GM23338 (cell line): ENCODE measurements at regions not wholly inside any gene's neighbourhood (a gene's known extent, or its start where the extent isn't known, plus 50 kb on each side); places are given as distances from the start of the nearest gene placed in this dataset.

Source experiments
- ATAC-seq: fragments of 200-7000 bp; cut with Tn5 transposase; 3 replicates; pipeline ENCODE4 v1.9.1; 2020
- DNase-seq: peaks from one replicate; pipeline ENCODE4 v3.0.0-alpha.2; 2015; ENCODE audit warnings: low spot score
- H2AFZ ChIP-seq: fragments of 200-600 bp; sonication (generic); 2 replicates; pipeline ENCODE4 v1.8.0; 2016; ENCODE audit warnings: antibody characterized with exemption, mild to moderate bottlenecking, moderate library complexity
- H3F3A ChIP-seq: fragments of 200-600 bp; sonication (generic); replicated peaks from 2 replicates; pipeline ENCODE4 v1.8.0; 2017; ENCODE audit warnings: antibody characterized with exemption, mixed run types, low read depth
- H3K27ac ChIP-seq: fragments of 200-600 bp; sonication (generic); 2 replicates; pipeline ENCODE4 v1.6.1; 2016; ENCODE audit warnings: low read depth
- H3K27me3 ChIP-seq: fragments of 200-600 bp; sonication (generic); 2 replicates; pipeline ENCODE4 v1.8.0; 2016; ENCODE audit warnings: mild to moderate bottlenecking, mixed run types, moderate library complexity; ENCODE audit not compliant: insufficient read depth
- H3K36me3 ChIP-seq: fragments of 200-600 bp; sonication (generic); 2 replicates; pipeline ENCODE4 v1.8.0; 2016; ENCODE audit warnings: mild to moderate bottlenecking; ENCODE audit not compliant: insufficient read depth
- H3K4me1 ChIP-seq: fragments of 200-600 bp; sonication (generic); 2 replicates; pipeline ENCODE4 v1.8.0; 2016; ENCODE audit warnings: mild to moderate bottlenecking, moderate library complexity; ENCODE audit not compliant: insufficient read depth
- H3K4me2 ChIP-seq: fragments of 200-600 bp; sonication (generic); 2 replicates; pipeline ENCODE4 v1.7.1; 2017; ENCODE audit warnings: mixed run types
- H3K4me3 ChIP-seq: fragments of 200-600 bp; sonication (generic); 2 replicates; pipeline ENCODE4 v1.6.1; 2016; ENCODE audit warnings: mixed run types
- H3K79me2 ChIP-seq: fragments of 200-600 bp; sonication (generic); replicated peaks from 2 replicates; pipeline ENCODE4 v1.8.0; 2017; ENCODE audit warnings: mild to moderate bottlenecking; ENCODE audit not compliant: insufficient read depth
- H3K9me2 ChIP-seq: fragments of 200-600 bp; sonication (generic); 2 replicates; pipeline ENCODE4 v1.8.0; 2017; ENCODE audit not compliant: insufficient read depth
- H4K20me1 ChIP-seq: fragments of 200-600 bp; sonication (generic); replicated peaks from 2 replicates; pipeline ENCODE4 v1.8.0; 2017; ENCODE audit warnings: mild to moderate bottlenecking; ENCODE audit not compliant: insufficient read depth
- H3K27ac Mint-ChIP-seq: 2 replicates; pipeline ENCODE4 v1.8.0; 2020; ENCODE audit warnings: inconsistent platforms, mild to moderate bottlenecking, moderate library complexity, mixed read lengths
- H3K27me3 Mint-ChIP-seq: 3 replicates; pipeline ENCODE4 v1.8.0; 2022; ENCODE audit warnings: low read depth, mild to moderate bottlenecking, moderate library complexity, mixed read lengths, inconsistent platforms; ENCODE audit not compliant: insufficient read depth, poor library complexity
- H3K36me3 Mint-ChIP-seq: 3 replicates; pipeline ENCODE4 v1.8.0; 2021; ENCODE audit warnings: low read depth, mild to moderate bottlenecking, inconsistent platforms, moderate library complexity, mixed read lengths
- H3K4me1 Mint-ChIP-seq: 3 replicates; pipeline ENCODE4 v1.8.0; 2020; ENCODE audit warnings: mild to moderate bottlenecking, inconsistent platforms, mixed read lengths
- H3K4me3 Mint-ChIP-seq: 3 replicates; pipeline ENCODE4 v1.8.0; 2021; ENCODE audit warnings: moderate library complexity, mild to moderate bottlenecking, inconsistent platforms, mixed read lengths
- H3K9me3 Mint-ChIP-seq: 3 replicates; pipeline ENCODE4 v1.8.0; 2020; ENCODE audit warnings: moderate library complexity, mild to moderate bottlenecking, inconsistent platforms, mixed read lengths
- CTCF ChIP-seq, 2 experiments: fragments of 200-600 bp in 1 of 2; sonication (generic) in 1 of 2; conservative IDR thresholded peaks; 2 replicates each; pipeline versions ENCODE4 v1.5.1 to v1.6.1; 2016 to 2017; ENCODE audit warnings: antibody characterized with exemption in 2 of 2, low read depth in 2 of 2, mild to moderate bottlenecking in 2 of 2, moderate library complexity in 1 of 2
- ETS1 ChIP-seq: IDR thresholded peaks from 2 replicates; pipeline ENCODE4 v1.6.1; 2016; ENCODE audit warnings: antibody characterized with exemption
- EZH2 ChIP-seq: fragments of 200-600 bp; sonication (generic); IDR thresholded peaks from one replicate; pipeline ENCODE4 v1.8.0; 2017; ENCODE audit warnings: antibody characterized with exemption, mild to moderate bottlenecking, low read depth; ENCODE audit not compliant: unreplicated experiment
- EZH2phosphoT487 ChIP-seq: fragments of 200-600 bp; sonication (generic); IDR thresholded peaks from one replicate; pipeline ENCODE4 v1.8.1; 2018; ENCODE audit warnings: antibody characterized with exemption; ENCODE audit not compliant: unreplicated experiment
- JUNB ChIP-seq: IDR thresholded peaks from one replicate; pipeline ENCODE4 v1.6.1; 2016; ENCODE audit warnings: antibody characterized with exemption; ENCODE audit not compliant: unreplicated experiment
- NANOG ChIP-seq: IDR thresholded peaks from 2 replicates; pipeline ENCODE4 v1.6.1; 2016; ENCODE audit warnings: antibody characterized with exemption, borderline replicate concordance
- POLR2AphosphoS5 ChIP-seq: IDR thresholded peaks from 2 replicates; pipeline ENCODE4 v1.6.1; 2016; ENCODE audit warnings: antibody characterized with exemption, low read depth
- REST ChIP-seq: IDR thresholded peaks from one replicate; pipeline ENCODE4 v1.6.1; 2018; ENCODE audit warnings: antibody characterized with exemption; ENCODE audit not compliant: unreplicated experiment
- STAT1 ChIP-seq: IDR thresholded peaks from one replicate; pipeline ENCODE4 v1.6.1; 2016; ENCODE audit warnings: antibody characterized with exemption; ENCODE audit not compliant: unreplicated experiment
- ZNF114 ChIP-seq: fragments of 250-450 bp; sonication (Bioruptor Pico); IDR thresholded peaks from 2 replicates; pipeline ENCODE4 v1.5.0; 2020; ENCODE audit warnings: mild to moderate bottlenecking, moderate library complexity
- ZNF331 ChIP-seq: fragments of 250-450 bp; sonication (Bioruptor Pico); IDR thresholded peaks from 2 replicates; pipeline ENCODE4 v1.5.0; 2020; ENCODE audit warnings: low read depth, mild to moderate bottlenecking, moderate library complexity
- ZNF462 ChIP-seq: fragments of 250-450 bp; sonication (Bioruptor Pico); IDR thresholded peaks from 2 replicates; pipeline ENCODE4 v1.5.0; 2020; ENCODE audit warnings: mild to moderate bottlenecking, moderate library complexity

- Mint-ChIP-seq H3K4me1 (peaks cover 6% of the 10 kb centered on the region; the same call in 2 of the 3 replicates), H3K4me3 (no peak overlapping the region), H3K9me3 (no peaks in the 10 kb centered on the region), H3K36me3 (no peaks in the 10 kb centered on the region; the same call in 2 of the 3 replicates), H3K27me3 (peaks cover 16% of the 10 kb centered on the region), H3K27ac (no peak overlapping the region)
- no peak overlapping the region for H3K27ac ChIP-seq
- no peaks in the 10 kb centered on the region; the same call in 1 of the 2 replicates for H3K9me2 ChIP-seq
- TF ChIP-seq STAT1 (no peak), EZH2phosphoT487 (no peak), EZH2 (no peak), ZNF114 (CRISPR knock-in tag) (no peak), ZNF331 (CRISPR knock-in tag) (no peak), NANOG (no peak), ZNF462 (CRISPR knock-in tag) (no peak), ETS1 (no peak), REST (no peak), JUNB (no peak), CTCF (conservative IDR thresholded peaks at IDR 0.05; ENCODE audit: low read depth in 2 of 2) (no peak), POLR2AphosphoS5 (no peak)
- DNase-seq = no peak
- H3K4me1 ChIP-seq = no peaks in the 10 kb centered on the region
- no peaks in the 10 kb centered on the region for H3K27me3 ChIP-seq
- no peaks in the 10 kb centered on the region for H3F3A ChIP-seq
- H3K4me2 ChIP-seq = no peak overlapping the region
- ATAC-seq = no peak
- H3K79me2 ChIP-seq = no peaks in the 10 kb centered on the region
- no peak overlapping the region for H2AFZ ChIP-seq
- H3K36me3 ChIP-seq = no peaks in the 10 kb centered on the region
- no peak overlapping the region for H3K4me3 ChIP-seq
- no peaks in the 10 kb centered on the region for H4K20me1 ChIP-seq
Measured at GRCh38 chr10:78575400-78575799, 493.4 kb upstream of the ZMIZ1 start.
